ENCODE measurements at regions not wholly inside any gene's neighbourhood (a gene's known extent, or its start where the extent isn't known, plus 50 kb on each side); places are given as distances from the start of the nearest gene placed in this dataset.

DNA sequence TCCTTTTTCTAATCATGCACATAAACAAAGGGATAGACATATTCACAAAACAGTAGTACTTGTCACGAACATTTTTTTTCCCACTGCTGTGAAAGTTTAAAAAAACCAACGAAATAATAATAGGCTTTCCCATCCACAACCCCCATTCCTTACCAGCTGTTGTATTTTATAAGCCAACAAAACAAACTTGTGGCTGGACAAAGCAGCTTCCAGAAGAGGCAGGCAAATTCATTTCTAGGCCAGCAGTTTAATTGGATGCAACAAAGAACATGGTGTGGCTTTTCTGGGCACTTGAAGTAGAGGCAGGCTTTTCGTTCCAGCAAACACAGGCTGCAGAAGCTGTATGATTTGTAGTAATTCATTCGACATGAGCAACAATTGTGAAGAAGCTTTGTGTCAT is 56.0 kb upstream of the FAM20A start:
- no peak overlapping the region for H3K4me3 Mint-ChIP-seq
- H3K4me1 Mint-ChIP-seq (ENCODE audit: low read depth), result no peaks in the 10 kb centered on the region
- no peaks in the 10 kb centered on the region for H3K9me3 Mint-ChIP-seq (ENCODE audit: low read depth)
- no peak overlapping the region for H3K27ac Mint-ChIP-seq
- peaks cover 3% of the 10 kb centered on the region for H3K27me3 Mint-ChIP-seq
- H3K36me3 Mint-ChIP-seq, result no peaks in the 10 kb centered on the region

DNA sequence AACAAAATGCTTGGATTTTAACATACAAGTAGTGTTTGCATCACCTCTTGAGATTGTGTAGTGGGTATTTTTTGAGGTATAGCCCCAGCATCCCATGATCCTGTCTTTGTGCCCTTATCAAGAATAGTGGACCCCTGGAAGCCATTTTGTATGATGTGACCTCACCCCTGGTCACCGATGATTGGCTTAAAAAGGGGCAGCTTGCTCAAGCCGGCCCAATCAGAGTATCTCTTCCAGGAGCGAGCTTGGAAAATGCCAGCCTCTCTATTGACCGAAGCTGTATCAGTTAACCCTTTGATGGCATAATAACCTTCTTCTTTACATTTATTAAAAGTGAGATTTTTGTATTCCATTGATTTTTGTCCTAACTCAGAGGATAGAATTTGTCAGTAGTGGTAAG is 55.5 kb upstream of the FAM20A start:
- Mint-ChIP-seq H3K9me3 (ENCODE audit: low read depth) (no peaks in the 10 kb centered on the region), H3K36me3 (no peaks in the 10 kb centered on the region), H3K4me1 (ENCODE audit: low read depth) (no peaks in the 10 kb centered on the region), H3K27me3 (peaks cover 3% of the 10 kb centered on the region), H3K4me3 (no peak overlapping the region), H3K27ac (no peak overlapping the region)

Data from activated naive CD8-positive, alpha-beta T cell (primary cell).